ENCODE measurements at regions not wholly inside any gene's neighbourhood (a gene's known extent, or its start where the extent isn't known, plus 50 kb on each side); places are given as distances from the start of the nearest gene placed in this dataset.

DNA sequence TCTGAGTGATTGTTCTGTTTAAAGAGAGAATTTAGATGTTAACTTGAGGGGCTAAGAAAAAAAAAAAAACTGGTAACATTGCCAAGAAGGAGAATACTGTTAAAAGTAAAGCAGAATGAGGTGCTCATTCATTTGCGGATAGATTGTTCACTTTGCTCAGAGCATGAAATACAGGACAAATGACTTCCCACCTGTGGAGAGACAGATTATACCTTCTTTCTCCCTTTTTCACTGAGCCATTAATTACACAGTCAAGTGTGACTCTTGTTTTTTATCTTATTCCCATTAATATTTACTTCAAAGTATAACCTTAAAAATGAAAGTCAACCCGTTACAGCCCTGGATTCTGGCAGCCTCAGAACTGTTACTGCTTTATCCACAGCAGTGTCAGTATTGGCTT, 264.5 kb downstream of the TAF11L14 start:
- Mint-ChIP-seq H3K4me3 (no peak overlapping the region), H3K36me3 (ENCODE audit: low read depth) (no peaks in the 10 kb centered on the region), H3K27ac (no peak overlapping the region), H3K9me3 (no peaks in the 10 kb centered on the region), H3K27me3 (no peaks in the 10 kb centered on the region), H3K4me1 (ENCODE audit: low read depth) (peaks cover 10% of the 10 kb centered on the region)
- intact Hi-C loops (cut with micrococcal nuclease), result no loop called here

DNA sequence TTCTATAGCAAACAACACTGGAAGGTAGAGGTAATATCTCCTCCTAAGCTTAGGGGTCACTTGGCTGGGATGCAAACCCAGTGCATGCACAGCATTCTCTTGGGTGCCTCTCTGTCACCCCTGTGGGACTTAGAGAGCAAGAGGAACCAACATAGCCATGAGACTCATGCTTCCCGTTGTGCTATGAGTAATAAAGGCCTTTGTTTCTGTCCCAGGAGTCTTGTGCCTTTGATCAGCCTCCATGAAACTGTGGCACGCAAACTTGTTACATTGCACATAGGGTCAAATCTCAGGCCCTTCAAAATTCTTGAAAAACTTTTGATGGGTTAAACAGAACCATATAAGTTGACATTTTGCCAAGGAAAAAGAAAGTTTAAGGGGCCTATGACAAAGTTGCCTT, 272.8 kb downstream of the TAF11L14 start:
- Mint-ChIP-seq H3K4me1 (ENCODE audit: low read depth) (no peaks in the 10 kb centered on the region), H3K9me3 (peaks cover 11% of the 10 kb centered on the region)

DNA sequence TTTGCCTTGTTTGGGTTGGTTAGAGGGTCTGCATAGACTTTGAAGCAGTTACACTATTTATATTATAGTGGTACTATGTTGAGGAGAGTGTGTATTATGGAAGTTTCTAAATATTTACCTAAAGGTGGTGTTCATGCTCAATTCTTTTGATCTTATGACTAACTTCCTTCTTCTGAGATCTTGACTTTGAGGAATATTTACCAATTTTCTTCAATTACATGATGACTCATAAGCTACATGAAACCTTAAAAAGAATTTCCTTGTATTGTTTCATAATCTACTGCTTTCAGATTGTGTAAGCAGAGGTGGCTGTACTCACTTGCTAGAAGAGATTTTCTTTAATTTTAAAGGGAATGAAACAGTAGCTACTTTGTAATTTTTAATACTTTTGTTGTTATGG, 276.1 kb downstream of the TAF11L14 start:
- no peaks in the 10 kb centered on the region for H3K4me1 Mint-ChIP-seq (ENCODE audit: low read depth)
- H3K4me3 Mint-ChIP-seq, result no peak overlapping the region
- intact Hi-C loops (cut with micrococcal nuclease), result loop anchor here (10.0 kb wide), 1 partner anchor 696 kb away; the partner anchor contains the start of gene BASP1
- H3K9me3 Mint-ChIP-seq, result no peaks in the 10 kb centered on the region
- no peak overlapping the region for H3K27ac Mint-ChIP-seq
- no peaks in the 10 kb centered on the region for H3K36me3 Mint-ChIP-seq (ENCODE audit: low read depth)
- peaks cover 15% of the 10 kb centered on the region for H3K27me3 Mint-ChIP-seq

More for the DNA sequence above, 272.8 kb downstream of the TAF11L14 start:
- Mint-ChIP-seq H3K27ac (no peak overlapping the region), H3K36me3 (ENCODE audit: low read depth) (no peaks in the 10 kb centered on the region), H3K4me3 (no peak overlapping the region), H3K27me3 (peaks cover 4% of the 10 kb centered on the region)
- intact Hi-C loops (cut with micrococcal nuclease), result no loop called here

DNA sequence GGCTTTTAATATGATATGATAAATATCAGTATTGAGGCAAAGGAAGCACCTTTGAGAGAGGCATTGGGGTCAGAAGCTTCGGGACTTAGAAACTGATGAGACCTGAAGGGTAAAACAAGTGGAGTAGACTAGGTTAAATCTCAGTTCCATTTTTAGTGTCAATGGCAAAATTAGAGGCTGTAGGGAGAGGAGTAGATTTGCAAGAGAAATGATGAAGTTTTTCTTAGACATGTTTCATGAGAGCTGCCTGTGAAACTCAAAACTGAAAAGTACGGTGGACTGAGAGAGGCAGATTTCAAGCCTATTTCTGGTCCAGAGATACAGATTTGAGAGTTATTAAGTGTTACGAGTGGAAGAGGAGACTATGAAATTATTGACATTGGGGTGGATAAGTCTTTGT, 278.5 kb downstream of the TAF11L14 start:
- H3K36me3 Mint-ChIP-seq (ENCODE audit: low read depth), result no peaks in the 10 kb centered on the region
- no peaks in the 10 kb centered on the region for H3K9me3 Mint-ChIP-seq
- no peak overlapping the region for H3K27ac Mint-ChIP-seq
- peaks cover 21% of the 10 kb centered on the region for H3K27me3 Mint-ChIP-seq
- no peaks in the 10 kb centered on the region for H3K4me1 Mint-ChIP-seq (ENCODE audit: low read depth)
- intact Hi-C loops (cut with micrococcal nuclease), result loop anchor here (10.0 kb wide), 1 partner anchor 698 kb away; the partner anchor contains the start of gene BASP1
- H3K4me3 Mint-ChIP-seq, result no peak overlapping the region

DNA sequence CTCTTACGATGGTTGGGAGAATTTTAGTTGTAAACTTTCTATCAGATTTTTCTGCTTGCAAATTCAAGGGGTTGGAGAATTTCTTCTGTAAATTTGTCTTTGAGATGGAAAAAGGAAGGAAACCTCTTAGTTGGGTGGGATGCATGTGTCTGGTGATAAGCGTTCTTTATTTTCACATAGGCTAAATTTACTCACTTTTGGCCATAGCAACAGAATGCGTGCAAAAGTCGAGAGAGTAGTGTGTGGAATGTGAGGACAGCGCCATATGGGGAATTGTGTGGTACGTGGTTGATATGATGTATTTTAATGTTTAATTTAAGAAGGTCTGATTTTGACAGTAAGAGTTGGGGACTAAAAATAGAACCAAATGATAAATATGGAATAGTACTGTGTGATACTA, 282.2 kb downstream of the TAF11L14 start:
- Mint-ChIP-seq H3K4me1 (ENCODE audit: low read depth) (no peaks in the 10 kb centered on the region), H3K9me3 (no peaks in the 10 kb centered on the region), H3K27me3 (peaks cover 17% of the 10 kb centered on the region), H3K27ac (no peak overlapping the region), H3K4me3 (no peak overlapping the region), H3K36me3 (ENCODE audit: low read depth) (no peaks in the 10 kb centered on the region)
- intact Hi-C loops (cut with micrococcal nuclease), result loop anchor here (10.0 kb wide), 1 partner anchor 702 kb away; the partner anchor contains the start of gene BASP1

DNA sequence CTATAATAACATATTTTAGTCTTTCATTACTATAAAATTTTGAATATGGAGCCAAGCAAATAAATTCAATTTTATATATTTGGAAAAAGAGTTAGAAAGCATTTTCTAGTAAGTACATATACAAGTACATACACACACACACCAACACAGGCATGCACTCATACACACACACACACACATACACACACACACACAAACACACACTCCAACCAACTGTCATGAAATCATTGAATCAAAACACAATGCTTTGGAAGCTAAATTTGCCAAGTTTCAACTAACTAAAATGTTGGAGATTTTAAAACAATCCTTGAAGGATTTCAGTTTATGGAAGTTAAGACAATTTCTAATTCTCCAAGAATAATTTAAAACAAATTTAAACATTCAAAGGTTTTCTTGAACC, 283.2 kb downstream of the TAF11L14 start:
- Mint-ChIP-seq H3K36me3 (ENCODE audit: low read depth) (no peaks in the 10 kb centered on the region), H3K27ac (no peak overlapping the region), H3K27me3 (peaks cover 16% of the 10 kb centered on the region), H3K9me3 (no peaks in the 10 kb centered on the region), H3K4me3 (no peak overlapping the region), H3K4me1 (ENCODE audit: low read depth) (no peaks in the 10 kb centered on the region)
- intact Hi-C loops (cut with micrococcal nuclease), result loop anchor here (10.0 kb wide), 1 partner anchor 703 kb away; the partner anchor contains the start of gene BASP1

DNA sequence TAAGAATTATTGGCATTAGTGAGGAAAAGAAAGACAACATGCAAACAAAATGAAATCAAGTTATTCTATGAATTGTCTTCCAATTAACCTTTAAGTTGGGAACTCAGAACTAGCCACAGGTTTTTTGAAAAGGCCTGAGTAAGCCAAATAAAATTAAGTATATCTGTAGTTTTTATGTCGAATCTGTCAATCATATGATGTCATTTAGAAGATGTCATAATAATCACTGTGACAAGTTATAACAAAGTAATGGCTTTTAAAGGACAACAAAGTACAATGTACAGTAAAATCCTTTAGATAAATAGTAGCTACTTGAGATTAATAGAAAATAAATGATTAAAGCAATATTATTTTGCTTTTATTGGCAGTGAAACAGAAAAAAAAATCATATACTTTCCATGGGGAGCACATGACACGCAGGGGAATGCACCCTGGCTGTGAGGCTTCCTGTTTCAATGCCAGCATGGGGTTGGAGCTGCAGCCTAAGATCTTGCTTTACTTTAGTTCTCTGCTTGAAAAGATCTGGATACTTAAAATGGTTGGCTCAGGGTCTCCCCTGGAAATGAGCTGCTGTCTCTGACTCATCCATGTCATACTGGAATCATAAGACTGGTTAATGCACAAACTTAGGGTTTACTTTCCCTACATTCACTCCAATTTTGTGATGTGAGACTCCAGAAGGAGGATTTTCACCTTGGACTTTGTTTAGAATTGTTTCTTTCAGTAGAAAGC, 284.3 kb downstream of the TAF11L14 start:
- H3K36me3 Mint-ChIP-seq (ENCODE audit: low read depth), result no peaks in the 10 kb centered on the region
- intact Hi-C loops (cut with micrococcal nuclease), result loop anchor here (10.0 kb wide), 1 partner anchor 704 kb away; the partner anchor contains the start of gene BASP1
- no peaks in the 10 kb centered on the region for H3K9me3 Mint-ChIP-seq
- H3K4me1 Mint-ChIP-seq (ENCODE audit: low read depth), result no peaks in the 10 kb centered on the region
- peaks cover 9% of the 10 kb centered on the region for H3K27me3 Mint-ChIP-seq
- H3K27ac Mint-ChIP-seq, result no peak overlapping the region
- H3K4me3 Mint-ChIP-seq, result no peak overlapping the region

DNA sequence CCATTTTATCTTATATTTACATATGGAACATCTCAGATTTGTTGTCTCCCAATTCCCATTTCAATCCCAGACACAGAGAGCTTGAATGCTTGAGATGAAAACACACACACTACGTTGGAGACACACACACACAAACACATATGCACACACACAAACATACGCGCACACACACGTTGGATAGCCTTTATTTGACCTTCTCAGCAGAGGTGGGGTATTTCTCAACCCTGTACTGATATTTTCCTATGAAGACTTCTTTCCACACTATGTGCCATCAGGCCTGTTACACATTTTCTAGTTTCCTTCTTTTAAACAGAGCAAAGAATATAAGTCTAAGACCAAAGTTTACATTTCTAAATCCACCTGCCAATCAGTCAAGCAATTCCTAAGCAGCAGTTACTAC, 291.0 kb downstream of the TAF11L14 start:
- Mint-ChIP-seq H3K4me3 (no peak overlapping the region), H3K27ac (no peak overlapping the region), H3K9me3 (no peaks in the 10 kb centered on the region), H3K27me3 (no peaks in the 10 kb centered on the region), H3K4me1 (ENCODE audit: low read depth) (peaks cover 11% of the 10 kb centered on the region), H3K36me3 (ENCODE audit: low read depth) (no peaks in the 10 kb centered on the region)
- intact Hi-C loops (cut with micrococcal nuclease), result no loop called here

DNA sequence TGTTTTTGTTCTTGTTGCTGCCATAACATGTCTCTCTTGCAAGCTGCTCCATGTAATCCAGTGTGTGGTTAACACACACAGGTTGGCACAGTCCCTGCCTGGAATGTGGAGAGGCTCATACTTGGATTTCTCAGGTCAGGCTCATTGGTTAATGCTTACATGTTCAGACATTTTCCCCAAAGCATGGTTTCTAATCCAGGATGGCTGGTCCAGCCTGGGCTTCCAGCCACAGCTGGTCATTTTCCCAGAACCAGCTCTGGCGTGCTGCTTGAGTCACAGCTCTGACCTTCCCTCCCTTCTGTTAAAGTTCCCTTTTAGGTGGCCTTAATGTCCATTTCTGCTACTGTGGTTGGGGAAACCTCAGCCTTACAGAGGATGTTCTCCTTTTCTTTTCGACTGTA, 294.3 kb downstream of the TAF11L14 start:
- no peak overlapping the region for H3K4me3 Mint-ChIP-seq
- H3K27ac Mint-ChIP-seq, result no peak overlapping the region
- H3K9me3 Mint-ChIP-seq, result peaks cover 21% of the 10 kb centered on the region
- peaks cover 15% of the 10 kb centered on the region for H3K4me1 Mint-ChIP-seq (ENCODE audit: low read depth)
- H3K36me3 Mint-ChIP-seq (ENCODE audit: low read depth), result no peaks in the 10 kb centered on the region
- no peaks in the 10 kb centered on the region for H3K27me3 Mint-ChIP-seq
- intact Hi-C loops (cut with micrococcal nuclease), result no loop called here

DNA sequence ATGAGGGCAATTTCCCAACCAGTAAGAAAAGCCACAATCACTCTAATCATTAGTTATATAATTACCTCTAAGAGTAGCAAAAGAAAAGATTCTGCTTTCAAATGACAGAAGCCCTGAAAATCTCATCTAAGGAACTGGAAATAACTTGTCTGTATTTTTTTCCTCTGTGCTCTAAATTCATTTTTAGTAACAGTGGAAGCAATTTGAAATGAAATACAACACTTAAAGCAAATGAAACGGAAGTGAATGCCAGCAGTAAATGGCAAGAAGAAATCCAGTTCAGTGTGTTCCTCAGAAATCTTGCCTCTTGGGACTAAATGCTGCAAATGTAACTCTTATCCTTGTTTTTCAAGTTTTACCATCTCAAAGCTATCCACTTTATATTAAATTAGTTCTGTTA, 294.9 kb downstream of the TAF11L14 start:
- H3K4me1 Mint-ChIP-seq (ENCODE audit: low read depth), result peaks cover 15% of the 10 kb centered on the region
- no peak overlapping the region for H3K4me3 Mint-ChIP-seq
- H3K27ac Mint-ChIP-seq, result no peak overlapping the region
- peaks cover 27% of the 10 kb centered on the region for H3K9me3 Mint-ChIP-seq
- no peaks in the 10 kb centered on the region for H3K36me3 Mint-ChIP-seq (ENCODE audit: low read depth)
- intact Hi-C loops (cut with micrococcal nuclease), result no loop called here
- no peaks in the 10 kb centered on the region for H3K27me3 Mint-ChIP-seq

DNA sequence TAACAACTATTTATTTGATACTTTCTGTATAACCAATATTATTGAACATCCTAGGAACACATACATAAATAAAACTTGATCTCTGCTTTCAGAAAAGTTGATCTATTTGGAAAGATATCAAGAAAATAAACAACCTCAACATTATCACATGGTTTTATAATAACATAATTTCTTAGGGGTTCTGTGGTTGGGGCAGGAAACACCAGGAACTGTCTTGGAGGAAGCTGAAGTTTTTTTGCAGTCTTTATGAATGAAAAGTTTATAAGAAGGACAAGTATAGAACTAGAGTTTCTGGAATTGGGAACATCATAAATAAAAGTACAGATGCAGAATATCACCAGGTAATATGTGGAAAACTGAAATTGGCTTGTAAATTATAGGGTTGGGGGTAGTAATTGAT, 296.1 kb downstream of the TAF11L14 start:
- H3K27ac Mint-ChIP-seq, result no peak overlapping the region
- H3K27me3 Mint-ChIP-seq, result no peaks in the 10 kb centered on the region
- H3K36me3 Mint-ChIP-seq (ENCODE audit: low read depth), result no peaks in the 10 kb centered on the region
- intact Hi-C loops (cut with micrococcal nuclease), result no loop called here
- no peak overlapping the region for H3K4me3 Mint-ChIP-seq
- H3K4me1 Mint-ChIP-seq (ENCODE audit: low read depth), result peaks cover 15% of the 10 kb centered on the region
- H3K9me3 Mint-ChIP-seq, result peaks cover 37% of the 10 kb centered on the region

DNA sequence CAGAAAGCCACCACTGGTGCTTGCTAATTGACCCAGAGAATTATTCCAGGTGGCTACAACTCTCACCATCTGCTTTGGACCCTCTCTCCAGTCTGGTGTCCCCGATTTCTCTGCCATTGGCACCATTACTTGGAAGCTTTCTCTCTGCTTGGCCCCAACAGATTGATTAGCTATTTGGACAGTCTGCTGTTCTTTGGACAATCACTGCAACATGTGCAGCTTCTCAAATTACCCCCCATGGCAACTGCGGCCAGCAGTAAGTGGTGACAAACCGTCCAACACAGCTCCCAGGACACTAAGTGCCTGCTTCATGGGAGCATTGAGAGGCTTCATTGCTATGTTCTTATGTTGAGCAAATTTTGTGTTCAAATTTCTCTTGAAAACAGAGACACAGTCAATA, 309.8 kb downstream of the TAF11L14 start:
- H3K4me3 Mint-ChIP-seq, result no peak overlapping the region
- H3K9me3 Mint-ChIP-seq, result peaks cover 20% of the 10 kb centered on the region
- no peaks in the 10 kb centered on the region for H3K4me1 Mint-ChIP-seq (ENCODE audit: low read depth)
- no peaks in the 10 kb centered on the region for H3K36me3 Mint-ChIP-seq (ENCODE audit: low read depth)
- H3K27me3 Mint-ChIP-seq, result no peaks in the 10 kb centered on the region
- intact Hi-C loops (cut with micrococcal nuclease), result no loop called here
- no peak overlapping the region for H3K27ac Mint-ChIP-seq

DNA sequence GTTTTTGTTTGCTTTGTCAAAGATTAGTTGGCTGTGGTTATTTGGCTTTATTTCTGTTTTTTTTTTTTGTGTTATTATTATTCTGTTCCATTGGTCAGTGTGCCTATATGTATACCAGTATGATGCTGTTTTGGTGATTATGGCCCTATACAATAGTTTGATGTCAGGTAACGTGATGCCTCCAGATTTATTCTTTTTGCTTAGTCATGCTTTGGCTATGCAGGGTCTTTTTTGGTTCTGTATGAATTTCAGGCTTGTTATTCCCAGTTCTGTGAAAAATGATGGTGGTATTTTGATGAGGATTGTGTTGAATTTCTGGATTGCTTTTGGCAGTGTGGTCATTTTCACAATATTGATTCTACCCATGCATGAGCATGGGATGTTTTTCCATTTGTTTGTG, 312.8 kb downstream of the TAF11L14 start:
- peaks cover 46% of the 10 kb centered on the region for H3K9me3 Mint-ChIP-seq
- H3K27me3 Mint-ChIP-seq, result no peaks in the 10 kb centered on the region
- H3K4me1 Mint-ChIP-seq (ENCODE audit: low read depth), result no peaks in the 10 kb centered on the region
- intact Hi-C loops (cut with micrococcal nuclease), result no loop called here
- no peak overlapping the region for H3K4me3 Mint-ChIP-seq
- no peaks in the 10 kb centered on the region for H3K36me3 Mint-ChIP-seq (ENCODE audit: low read depth)
- H3K27ac Mint-ChIP-seq, result no peak overlapping the region

DNA sequence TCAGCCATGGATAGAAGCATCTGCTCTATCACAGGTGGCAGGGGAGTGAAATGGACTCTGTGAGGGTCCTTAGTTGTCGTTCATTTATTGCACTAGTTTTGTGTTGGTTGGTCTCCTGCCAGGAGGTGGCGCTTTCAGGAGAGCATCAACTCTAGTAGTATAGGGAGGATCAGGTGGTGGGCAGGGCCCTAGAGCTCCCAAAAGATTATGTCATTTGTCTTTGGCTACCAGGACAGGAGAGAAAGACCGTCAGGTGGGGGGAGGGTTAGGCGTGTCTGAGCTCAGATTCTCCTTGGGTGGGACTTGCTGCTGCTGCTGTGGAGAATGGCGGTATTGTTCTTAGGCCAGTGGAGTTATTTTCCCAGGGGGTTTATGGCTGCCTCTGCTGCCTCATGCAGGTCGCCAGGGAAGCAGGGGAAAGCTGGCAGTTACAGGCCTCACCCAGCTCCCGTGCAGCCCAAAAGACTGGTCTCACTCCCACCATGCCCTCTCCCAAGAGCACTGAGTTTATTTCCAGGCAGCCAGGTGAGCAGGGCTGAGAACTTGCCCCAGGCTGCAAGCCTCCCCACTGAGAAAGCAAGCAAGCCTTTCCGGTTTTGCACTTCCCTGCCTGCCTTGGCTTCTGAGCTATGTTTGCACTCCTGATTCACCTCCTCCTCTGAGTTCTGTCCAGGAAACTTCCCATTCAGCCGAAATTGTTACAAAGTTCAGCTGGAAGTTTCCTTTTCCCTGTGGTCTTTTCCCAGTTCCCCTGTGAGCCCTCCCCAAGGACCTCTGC, 317.3 kb downstream of the TAF11L14 start:
- H3K36me3 Mint-ChIP-seq (ENCODE audit: low read depth), result no peaks in the 10 kb centered on the region
- H3K4me1 Mint-ChIP-seq (ENCODE audit: low read depth), result no peaks in the 10 kb centered on the region
- no peaks in the 10 kb centered on the region for H3K27me3 Mint-ChIP-seq
- no peak overlapping the region for H3K27ac Mint-ChIP-seq
- peaks cover 44% of the 10 kb centered on the region for H3K9me3 Mint-ChIP-seq
- intact Hi-C loops (cut with micrococcal nuclease), result no loop called here
- no peak overlapping the region for H3K4me3 Mint-ChIP-seq
